NCI-H446 treated with DMSO at 0.1 percent for 48 hours (cell line): ENCODE measurements at regions not wholly inside any gene's neighbourhood (a gene's known extent, or its start where the extent isn't known, plus 50 kb on each side); places are given as distances from the start of the nearest gene placed in this dataset.

Experiments
- DNase-seq: peaks from one replicate; lab custom pipeline; 2025; lab: John Stamatoyannopoulos, UW

DNA sequence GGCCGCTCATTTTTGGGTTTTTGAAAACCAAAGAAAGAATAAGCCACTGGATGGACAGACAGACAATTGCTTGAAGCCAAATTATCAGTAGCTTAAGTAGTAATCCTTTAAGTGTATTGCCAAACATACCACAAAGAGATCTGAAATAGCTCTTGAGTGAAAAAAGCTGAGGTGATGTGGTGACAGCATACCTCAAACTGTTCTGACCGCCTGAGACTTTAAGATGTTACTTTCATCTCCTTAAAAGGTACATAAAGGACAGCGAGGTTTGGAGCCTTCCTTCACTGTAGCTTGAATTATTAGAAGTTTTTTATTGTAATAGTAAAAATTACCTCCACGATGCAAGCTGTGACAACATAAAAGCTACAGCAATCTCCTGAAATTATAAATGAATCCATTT lies 271.5 kb upstream of the FAM241A start:
- no peak for DNase-seq

- no peak for DNase-seq
Measured at GRCh38 chr4:111879539-111879938, 265.7 kb upstream of the FAM241A start.

DNA sequence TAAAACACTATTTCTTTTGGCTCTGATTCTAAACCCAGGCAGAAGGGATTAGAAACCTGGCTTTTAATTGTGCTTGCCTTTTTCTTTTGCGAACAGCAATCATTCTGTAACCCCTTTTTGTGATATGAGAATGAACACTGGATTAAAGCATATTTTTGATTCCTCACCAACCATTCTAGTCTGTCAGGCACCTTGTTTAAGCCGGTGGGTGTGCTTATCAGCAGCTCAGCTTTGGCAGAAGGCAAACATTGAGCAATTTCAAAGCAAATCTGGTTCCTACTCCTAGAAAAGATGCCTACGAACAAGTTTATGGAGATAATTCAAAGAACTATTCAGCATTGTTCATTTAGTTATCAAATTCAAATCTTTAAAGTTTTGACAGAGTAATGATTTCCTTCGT lies 265.1 kb upstream of the FAM241A start:
- no peak for DNase-seq

- no peak for DNase-seq
Measured at GRCh38 chr4:111883557-111883999, 261.7 kb upstream of the FAM241A start.

DNA sequence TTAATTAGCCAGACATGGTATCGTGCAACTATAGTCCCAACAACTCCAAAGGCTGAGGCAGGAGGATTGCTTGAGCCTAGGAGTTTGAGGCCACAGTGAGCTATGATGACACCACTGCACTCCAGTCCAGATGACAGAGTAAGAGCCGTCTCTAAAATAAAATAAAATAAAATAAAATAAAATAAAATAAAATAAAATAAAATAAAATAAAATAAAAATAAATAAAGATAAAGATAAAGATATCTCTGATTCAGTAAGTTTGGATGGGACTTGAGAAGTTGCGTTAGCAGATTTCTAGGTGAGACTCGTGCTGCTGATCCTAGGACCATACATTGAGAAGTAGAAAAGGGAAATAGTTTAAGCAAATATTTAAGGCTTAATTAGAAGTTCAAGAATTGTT lies 254.8 kb upstream of the FAM241A start:
- DNase-seq, result no peak

DNA sequence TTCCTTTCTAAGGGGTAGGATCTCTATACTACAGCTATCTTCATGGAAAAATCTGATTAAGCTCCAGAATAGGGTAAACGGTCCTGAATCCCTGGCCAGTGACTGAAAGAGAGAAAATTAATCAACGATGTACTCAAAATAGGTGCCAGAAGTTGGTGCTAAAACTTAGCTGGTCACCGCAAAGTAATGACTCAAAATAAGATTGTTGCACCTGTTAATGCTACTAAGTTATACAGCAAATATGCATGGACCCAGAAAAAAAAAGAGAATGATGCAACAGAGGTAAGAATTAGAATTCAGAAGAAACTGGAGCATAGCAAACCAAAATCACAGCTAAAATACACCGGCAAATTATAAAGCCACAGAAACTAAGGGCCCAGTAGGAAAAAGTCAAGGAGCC lies 239.7 kb upstream of the FAM241A start:
- no peak for DNase-seq

DNA sequence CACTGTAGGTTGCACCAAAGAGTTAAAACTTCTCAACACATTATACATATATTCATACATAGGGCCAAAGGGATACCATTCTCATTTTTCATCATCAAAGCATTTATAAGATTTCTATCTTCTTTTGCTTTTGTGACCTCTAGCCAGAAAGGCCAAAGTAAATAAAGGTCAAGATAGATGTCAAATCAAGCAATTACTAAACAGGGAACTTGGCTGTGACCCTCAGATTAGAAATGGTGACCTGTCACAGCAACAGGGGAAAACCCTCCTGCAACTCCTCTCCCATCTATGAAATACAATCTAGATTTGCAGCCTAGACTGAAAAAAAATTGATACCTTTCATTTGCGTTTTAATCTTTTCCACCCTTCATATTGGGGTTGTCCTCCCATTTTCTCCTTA lies 225.6 kb upstream of the FAM241A start:
- no peak for DNase-seq

GRCh38 chr4:111921714-111922113 lies 223.5 kb upstream of the FAM241A start:
- DNase-seq, result no peak

- no peak for DNase-seq
Measured at GRCh38 chr4:111923786-111924185, 221.5 kb upstream of the FAM241A start.

GRCh38 chr4:111924696-111925095 lies 220.6 kb upstream of the FAM241A start:
- DNase-seq, result no peak

DNA sequence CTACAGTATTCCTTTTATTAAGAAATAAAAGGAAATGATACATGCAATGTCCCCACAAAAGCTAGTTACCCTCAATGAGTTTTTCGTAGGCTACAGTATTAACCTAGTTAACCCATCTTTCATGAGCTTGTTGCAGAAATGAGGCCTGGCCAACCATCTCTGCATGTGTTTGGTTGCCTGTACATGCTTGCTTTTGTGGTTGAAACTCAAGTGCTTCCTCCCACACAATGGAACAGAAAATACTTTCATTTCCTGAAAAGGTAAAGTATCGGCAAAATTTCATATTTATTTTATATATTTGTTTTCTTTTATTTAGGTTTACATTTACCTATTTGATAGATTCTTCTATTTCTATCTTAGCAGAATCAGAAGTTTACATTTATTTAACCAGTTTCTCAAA lies 214.6 kb upstream of the FAM241A start:
- DNase-seq, result no peak

GRCh38 chr4:111933703-111934102 lies 211.6 kb upstream of the FAM241A start:
- DNase-seq, result no peak

GRCh38 chr4:111934314-111934713 lies 210.9 kb upstream of the FAM241A start:
- DNase-seq, result no peak

DNA sequence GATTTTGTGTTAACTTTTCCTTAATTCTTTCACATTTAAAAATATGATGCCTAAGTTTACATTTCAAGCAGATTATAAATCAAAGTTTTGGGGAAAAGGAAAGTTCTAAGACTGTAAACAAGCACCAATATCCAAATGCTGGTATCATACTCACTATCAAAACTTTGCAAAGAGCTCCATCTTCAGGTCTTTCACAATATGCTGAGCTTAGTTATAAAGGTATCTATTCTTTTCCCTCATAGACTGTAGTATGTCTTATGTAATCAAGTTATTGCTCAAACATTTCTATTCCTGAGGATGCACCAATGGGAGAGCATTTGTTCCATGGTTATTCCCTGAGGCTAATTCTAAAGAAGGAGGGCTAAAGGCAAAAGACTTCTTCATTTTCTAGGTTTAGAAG lies 207.9 kb upstream of the FAM241A start:
- no peak for DNase-seq

- no peak for DNase-seq
Measured at GRCh38 chr4:111941957-111942356, 203.3 kb upstream of the FAM241A start.

DNA sequence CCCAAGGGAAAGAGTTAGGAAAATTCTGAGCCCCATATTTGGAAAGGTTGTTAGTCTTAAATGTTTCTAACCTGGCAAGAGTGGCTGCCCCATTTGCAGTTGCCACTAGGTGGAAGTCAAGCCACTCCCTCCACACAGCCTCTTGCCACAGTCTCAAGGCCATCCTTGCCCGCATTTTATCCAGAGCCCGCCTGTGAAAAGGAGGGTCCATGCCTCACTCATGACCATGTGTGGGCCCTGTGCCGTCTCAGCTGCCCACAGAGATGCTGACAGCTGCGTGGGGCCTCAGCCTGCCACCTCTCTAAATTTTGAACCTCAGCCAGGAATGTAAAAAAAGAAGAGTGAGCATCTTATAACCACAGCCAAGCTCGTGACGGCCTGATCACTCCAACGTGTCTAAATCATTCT lies 201.5 kb upstream of the FAM241A start:
- no peak for DNase-seq

- DNase-seq, result no peak
Measured at GRCh38 chr4:111945014-111945413, 200.2 kb upstream of the FAM241A start.

- DNase-seq, result no peak
Measured at GRCh38 chr4:111946800-111947199, 198.5 kb upstream of the FAM241A start.

- no peak for DNase-seq
Measured at GRCh38 chr4:111952688-111953087, 192.6 kb upstream of the FAM241A start.

DNA sequence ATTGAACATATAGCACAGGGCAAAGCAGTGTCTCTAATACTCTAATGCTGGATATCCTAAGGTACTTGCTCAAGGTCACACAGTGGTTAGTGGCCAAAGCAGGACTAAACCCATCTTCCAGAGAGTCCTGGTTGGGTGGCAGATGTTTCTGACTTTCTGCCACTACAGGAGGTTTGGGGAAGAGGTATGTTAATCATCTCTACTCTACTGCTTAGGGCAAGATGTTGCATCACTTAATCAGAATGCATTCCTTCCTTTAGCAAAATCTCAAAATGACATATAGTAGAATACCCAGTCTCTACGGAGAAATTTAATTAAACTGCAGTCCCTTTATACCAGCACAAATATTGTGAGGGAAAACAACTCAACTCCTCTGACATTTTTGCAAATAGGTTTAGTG lies 190.7 kb upstream of the FAM241A start:
- DNase-seq, result no peak

DNA sequence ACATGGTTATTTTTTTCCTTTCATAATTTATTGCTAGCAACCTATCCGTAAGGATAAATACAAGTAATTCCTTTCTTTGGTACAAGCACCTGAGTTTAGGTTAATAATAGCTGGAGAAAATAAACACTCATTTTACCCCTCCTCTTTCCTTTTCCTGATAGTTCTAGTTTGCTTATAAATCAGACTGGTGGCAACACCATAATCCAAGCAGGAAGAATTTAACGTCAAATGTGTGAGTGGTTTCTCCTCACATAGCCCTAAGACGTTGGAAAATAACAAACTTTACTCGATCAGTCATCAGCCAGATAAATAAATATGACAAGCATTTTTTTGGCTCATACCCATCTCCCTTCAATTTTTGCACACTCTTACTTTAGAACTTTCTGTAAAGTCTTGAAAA lies 190.3 kb upstream of the FAM241A start:
- DNase-seq, result no peak

DNA sequence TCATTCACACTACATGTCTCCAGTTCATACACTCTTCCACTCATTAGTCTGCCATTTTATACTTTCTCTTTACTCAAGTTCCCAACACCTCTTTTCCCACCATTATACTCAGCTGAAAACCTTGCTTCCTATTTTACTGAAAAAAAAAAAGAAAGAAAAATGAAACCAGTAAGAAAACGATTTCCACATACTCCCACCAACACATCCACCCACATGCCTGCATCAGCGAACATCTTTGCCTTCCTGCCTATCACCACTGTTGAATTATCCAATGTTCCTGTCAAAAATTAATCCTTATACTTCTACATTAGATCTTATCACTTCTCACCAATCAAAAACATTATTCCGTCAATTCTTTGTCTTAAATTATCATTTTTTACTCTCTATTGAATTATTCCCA lies 188.1 kb upstream of the FAM241A start:
- no peak for DNase-seq

- no peak for DNase-seq
Measured at GRCh38 chr4:111957997-111958396, 187.3 kb upstream of the FAM241A start.

DNA sequence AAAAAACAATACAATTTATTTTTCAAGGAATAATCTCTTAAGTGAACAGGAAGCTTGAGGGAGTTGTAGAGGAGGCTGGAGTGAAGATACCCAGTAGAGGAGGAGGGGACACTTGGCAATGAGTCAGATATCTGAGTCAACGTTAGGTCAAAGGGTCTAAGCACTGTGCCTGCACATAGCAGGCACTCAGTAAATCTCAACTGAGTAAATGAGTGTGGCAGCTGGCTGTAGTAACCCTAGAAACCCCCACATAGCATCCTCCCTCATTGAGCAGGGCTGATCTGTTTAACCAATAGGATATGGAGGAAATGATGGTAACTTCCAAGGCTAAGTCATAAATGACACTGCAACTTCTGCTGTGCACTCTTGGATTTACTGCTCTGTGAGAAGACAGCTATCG lies 186.0 kb upstream of the FAM241A start:
- DNase-seq, result no peak

GRCh38 chr4:111960241-111960667 lies 185.0 kb upstream of the FAM241A start:
- DNase-seq, result no peak
